ENCODE measurements at regions not wholly inside any gene's neighbourhood (a gene's known extent, or its start where the extent isn't known, plus 50 kb on each side); places are given as distances from the start of the nearest gene placed in this dataset.

GRCh38 chr20:22502731-22503191 lies 81.6 kb downstream of the FOXA2 start (continued):
- no peak for TF ChIP-seq SMAD3 (CRISPR knock-in tag; IDR thresholded peaks at IDR 0.05)
- TF ChIP-seq KAT2B (IDR thresholded peaks at IDR 0.05; ENCODE audit: borderline replicate concordance, low read depth, low read length) = no peak
- no peak for TF ChIP-seq REST (IDR thresholded peaks at IDR 0.05; ENCODE audit: borderline replicate concordance in 1 of 2, low read depth in 1 of 2, low read length in 2 of 2)
- no peak for TF ChIP-seq PHF5A (CRISPR knock-in tag; IDR thresholded peaks at IDR 0.05; ENCODE audit: low read depth, unreplicated experiment)
- TF ChIP-seq AGO2 (optimal IDR thresholded peaks at IDR 0.05; ENCODE audit: low read depth, low read length) = no peak
- no peak for TF ChIP-seq TCF7L2 (IDR thresholded peaks at IDR 0.05; ENCODE audit: low read depth, low read length)
- no peak for TF ChIP-seq ZNF331 (CRISPR knock-in tag; IDR thresholded peaks at IDR 0.05)
- TF ChIP-seq CCDC6 (CRISPR knock-in tag; IDR thresholded peaks at IDR 0.05) = no peak
- no peak for TF ChIP-seq ZNF441 (CRISPR knock-in tag; IDR thresholded peaks at IDR 0.05; ENCODE audit: borderline replicate concordance)
- TF ChIP-seq MATR3 (CRISPR knock-in tag; IDR thresholded peaks at IDR 0.05) = no peak
- TF ChIP-seq ZSCAN20 (CRISPR knock-in tag; IDR thresholded peaks at IDR 0.05; ENCODE audit: borderline replicate concordance) = no peak
- TF ChIP-seq POGK (CRISPR knock-in tag; conservative IDR thresholded peaks at IDR 0.05) = no peak
- TF ChIP-seq ZNF333 (CRISPR knock-in tag; IDR thresholded peaks at IDR 0.05; ENCODE audit: borderline replicate concordance) = no peak
- TF ChIP-seq ZNF275 (CRISPR knock-in tag; IDR thresholded peaks at IDR 0.05; ENCODE audit: borderline replicate concordance) = no peak
- no peak for TF ChIP-seq POLR2A (IDR thresholded peaks at IDR 0.05; ENCODE audit: insufficient read depth in 1 of 2, low read depth in 2 of 2, low read length in 2 of 2)
- no peak for TF ChIP-seq MLLT10 (CRISPR knock-in tag; IDR thresholded peaks at IDR 0.05)
- no peak for TF ChIP-seq CBX2 (IDR thresholded peaks at IDR 0.05; ENCODE audit: low read depth, low read length)
- 0 out of 2 replicates have a peak, but pooled peaks have one; percentile 35 for TF ChIP-seq CBX2 (CRISPR knock-in tag; IDR thresholded peaks at IDR 0.05; ENCODE audit: low read depth)
- TF ChIP-seq ISL2 (CRISPR knock-in tag; IDR thresholded peaks at IDR 0.05) = no peak
- no peak for TF ChIP-seq ZNF550 (CRISPR knock-in tag; IDR thresholded peaks at IDR 0.05; ENCODE audit: borderline replicate concordance)
- no peak for TF ChIP-seq TEAD3 (CRISPR knock-in tag; optimal IDR thresholded peaks at IDR 0.05; ENCODE audit: borderline replicate concordance)
- no peak for TF ChIP-seq ZNF7 (CRISPR knock-in tag; IDR thresholded peaks at IDR 0.05)
- TF ChIP-seq REPIN1 (CRISPR knock-in tag; IDR thresholded peaks at IDR 0.05; ENCODE audit: borderline replicate concordance, low read depth) = no peak
- TF ChIP-seq, protein P1, sequence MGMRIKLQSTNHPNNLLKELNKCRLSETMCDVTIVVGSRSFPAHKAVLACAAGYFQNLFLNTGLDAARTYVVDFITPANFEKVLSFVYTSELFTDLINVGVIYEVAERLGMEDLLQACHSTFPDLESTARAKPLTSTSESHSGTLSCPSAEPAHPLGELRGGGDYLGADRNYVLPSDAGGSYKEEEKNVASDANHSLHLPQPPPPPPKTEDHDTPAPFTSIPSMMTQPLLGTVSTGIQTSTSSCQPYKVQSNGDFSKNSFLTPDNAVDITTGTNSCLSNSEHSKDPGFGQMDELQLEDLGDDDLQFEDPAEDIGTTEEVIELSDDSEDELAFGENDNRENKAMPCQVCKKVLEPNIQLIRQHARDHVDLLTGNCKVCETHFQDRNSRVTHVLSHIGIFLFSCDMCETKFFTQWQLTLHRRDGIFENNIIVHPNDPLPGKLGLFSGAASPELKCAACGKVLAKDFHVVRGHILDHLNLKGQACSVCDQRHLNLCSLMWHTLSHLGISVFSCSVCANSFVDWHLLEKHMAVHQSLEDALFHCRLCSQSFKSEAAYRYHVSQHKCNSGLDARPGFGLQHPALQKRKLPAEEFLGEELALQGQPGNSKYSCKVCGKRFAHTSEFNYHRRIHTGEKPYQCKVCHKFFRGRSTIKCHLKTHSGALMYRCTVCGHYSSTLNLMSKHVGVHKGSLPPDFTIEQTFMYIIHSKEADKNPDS (CRISPR knock-in tag; IDR thresholded peaks at IDR 0.05) = no peak

Measured in HepG2 (cell line).